ENCODE measurements at regions not wholly inside any gene's neighbourhood (a gene's known extent, or its start where the extent isn't known, plus 50 kb on each side); places are given as distances from the start of the nearest gene placed in this dataset.
"Not testable (repeated sequence)": the region's sequence is repeated elsewhere in the genome, so short reads cannot be mapped to it uniquely, and the experiment has no call there.

- no peak for DNase-seq
Observed at GRCh38 chr15:69903470-69904469, 193.9 kb downstream of the TLE3 start.

DNA sequence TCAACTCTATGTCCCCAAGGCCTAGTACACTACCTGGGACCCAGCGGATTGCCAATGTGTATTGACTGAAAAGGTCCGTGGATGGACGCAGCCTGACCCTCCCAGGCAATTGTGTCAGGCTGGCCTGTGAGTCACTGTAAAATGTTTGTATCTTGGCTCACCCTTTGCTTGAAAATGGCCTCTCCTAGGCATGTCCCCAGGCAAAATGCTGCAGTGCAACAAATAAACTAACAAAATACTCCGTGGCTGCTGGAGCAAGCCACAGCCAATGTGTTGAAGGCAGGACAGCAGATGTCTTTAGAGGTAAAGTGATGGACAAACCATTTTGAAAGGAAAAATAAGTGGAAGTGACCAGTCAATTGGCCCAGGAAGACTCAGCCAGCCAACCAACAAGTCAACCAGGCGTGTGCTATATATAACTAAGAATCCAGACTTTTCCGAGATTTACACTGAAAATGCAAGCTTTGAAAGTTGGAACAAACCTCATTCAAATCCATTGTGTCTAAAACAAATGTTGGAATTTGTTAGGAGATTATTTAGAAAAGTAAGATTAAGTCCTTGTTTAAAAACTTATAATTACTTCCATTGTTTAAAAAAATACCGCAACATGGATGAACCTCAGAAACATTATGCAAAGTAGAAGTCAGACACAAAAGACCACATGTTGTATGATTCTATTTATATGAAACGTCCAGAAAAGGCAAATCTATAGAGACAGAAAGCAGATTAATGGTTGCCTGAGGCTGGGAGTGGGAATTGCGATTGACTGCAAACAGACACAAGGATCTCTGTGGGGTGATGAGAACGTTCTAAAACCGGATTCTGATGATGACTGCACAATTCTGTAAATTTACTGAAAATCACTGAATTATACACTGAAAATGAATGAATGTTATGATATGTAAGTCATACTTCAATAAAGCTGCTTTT, 191.2 kb downstream of the TLE3 start:
- no peak for DNase-seq

DNA sequence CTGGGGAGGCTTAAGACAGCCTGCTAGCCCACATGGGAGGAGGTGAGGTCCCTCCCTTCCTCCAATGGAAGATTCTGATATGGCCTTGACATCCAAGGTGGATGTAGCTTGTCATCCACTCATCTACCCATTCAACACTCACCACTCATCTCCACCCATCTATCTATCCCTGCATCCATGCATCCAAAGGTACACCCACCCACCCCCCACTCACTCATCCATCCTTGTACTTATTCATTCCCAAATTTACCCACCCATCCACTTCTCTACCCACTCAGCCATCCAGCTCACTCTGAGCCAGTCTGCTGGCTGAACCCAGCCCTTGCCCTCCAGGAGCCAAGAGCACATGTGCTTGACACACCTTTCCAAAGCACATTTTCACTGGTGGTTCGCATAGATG, 189.7 kb downstream of the TLE3 start:
- no peak for DNase-seq

DNA sequence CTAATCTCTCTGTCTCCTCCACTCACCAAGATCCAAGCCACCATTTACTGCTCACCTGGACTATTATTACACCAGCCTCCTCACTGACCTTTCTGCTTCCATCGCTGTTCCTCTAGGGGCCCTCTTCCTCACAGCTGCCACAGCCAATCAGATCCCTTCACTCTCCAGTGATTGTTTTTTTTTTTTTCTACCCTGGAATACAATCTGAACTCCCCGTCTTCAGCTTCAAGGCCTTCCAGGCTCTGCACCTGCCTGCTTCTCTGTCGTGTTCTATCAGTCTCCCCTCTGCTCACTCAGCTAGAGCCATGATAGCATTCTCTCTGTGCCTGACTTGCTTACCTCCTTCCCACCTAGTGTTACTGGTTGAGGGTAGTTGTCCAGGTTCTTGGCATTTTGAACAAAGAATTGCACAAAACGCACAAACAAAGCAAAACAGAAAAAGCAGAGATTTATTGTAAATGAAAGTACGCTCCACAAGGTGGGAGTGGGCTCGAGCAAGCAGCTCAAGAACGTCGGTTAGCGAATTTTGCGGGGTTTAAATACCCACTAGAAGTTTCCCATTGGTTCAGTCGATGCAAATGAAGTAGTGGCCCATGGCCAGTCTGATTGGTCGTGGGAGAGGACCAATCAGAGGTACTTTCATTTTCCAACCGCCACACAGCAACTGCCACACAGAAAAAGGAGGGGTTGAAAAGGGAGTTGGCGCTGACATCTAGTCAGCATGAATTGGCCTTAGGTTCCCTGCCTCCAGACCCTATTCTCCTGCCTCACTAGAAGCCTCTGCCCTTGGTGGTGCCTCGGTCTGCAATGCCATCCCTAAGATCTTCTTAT, 188.9 kb downstream of the TLE3 start:
- DNase-seq = peak; percentile 42

DNA sequence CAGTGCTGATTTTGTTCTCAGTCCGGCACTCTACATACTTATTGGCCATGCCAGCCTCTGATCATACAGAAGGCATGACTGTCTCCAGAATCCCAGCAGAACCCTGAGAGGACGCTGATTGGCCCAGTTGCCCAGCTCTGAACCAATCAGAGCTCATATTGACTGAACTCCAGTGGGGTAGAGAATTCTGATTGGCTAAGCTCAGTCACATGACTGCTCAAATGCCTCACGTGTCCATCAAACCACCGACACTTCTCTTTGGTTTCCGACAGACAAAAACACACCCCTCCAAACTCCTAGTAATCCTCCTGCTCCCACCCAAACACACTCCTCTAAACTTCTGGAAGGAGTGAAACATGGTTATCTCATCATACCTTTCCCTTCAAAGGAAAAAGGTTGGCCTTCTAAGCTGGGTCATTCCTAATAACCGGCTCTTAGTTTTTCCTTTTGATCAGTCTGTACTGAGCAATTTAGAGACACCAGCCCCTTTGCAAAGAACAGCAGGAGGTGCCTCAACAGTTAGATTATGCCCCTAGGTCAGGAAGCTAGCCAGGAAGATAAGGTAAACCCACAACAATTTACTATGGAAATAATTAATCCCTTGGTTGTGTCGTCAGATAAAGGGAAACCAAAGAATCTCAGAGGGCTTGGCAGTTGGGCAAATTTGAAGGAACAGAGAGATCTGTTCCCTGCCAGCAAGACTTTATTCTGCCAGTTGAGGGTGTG, 187.8 kb downstream of the TLE3 start:
- DNase-seq = no peak

DNA sequence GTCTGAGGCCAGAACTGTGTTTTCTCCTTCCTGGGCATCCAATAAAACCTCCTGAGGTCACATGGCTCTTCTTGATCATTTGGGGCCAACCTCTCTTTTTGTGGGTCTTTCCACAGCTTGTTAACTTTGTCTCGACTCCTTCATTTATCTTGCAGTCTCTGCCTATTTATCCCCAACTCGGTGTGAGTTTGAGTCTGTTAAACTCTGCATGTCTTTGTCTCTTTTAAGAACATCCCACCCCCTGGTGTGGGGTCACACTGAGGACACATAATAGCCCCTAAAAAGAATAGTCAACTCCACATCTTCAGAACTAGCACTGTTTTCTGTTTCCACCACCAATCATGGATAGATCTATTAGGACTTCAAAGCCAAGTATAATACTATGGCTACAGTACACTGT, 187.2 kb downstream of the TLE3 start:
- DNase-seq = no peak

DNA sequence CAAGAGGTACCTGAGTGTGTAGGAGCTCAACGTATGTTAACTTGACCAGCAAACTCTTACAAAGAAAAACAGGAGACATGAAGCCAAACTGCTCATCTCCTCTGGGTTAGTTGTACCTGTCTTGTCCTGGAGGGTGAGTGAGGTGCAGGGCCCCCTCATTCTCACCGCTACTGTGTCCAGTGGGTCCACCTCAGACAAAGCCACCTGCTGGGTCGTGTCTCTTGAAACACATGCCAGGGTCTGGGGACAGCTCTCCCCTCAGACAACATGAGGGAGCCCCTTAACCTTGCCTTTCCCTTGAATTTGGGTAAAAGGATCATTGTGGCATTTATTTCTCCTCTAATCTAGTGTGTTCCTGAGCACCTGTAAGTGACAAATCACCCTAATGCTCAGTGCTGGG, 185.6 kb downstream of the TLE3 start:
- DNase-seq = no peak

DNA sequence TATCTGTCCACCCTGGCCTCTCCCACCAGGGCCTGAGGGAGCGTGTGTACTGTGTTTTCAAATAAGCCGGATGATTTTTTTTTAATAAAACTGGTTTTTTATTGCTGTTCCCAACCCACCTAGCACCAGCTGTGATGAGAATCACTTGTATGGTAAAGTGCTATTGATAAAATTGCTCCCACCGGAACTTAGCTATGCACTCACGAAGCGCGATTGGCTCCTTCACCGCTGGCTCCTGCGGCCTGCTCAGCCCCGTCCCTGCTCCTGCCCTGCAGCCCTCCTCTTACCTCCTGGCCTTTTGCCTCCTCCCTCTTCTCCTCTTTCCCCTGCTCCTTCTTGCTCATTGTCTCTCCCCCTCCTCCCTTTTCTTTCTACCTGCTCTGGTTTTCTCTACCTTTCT, 183.7 kb downstream of the TLE3 start:
- DNase-seq = no peak

- DNase-seq = no peak
Observed at GRCh38 chr15:69914960-69915359, 182.8 kb downstream of the TLE3 start.

DNA sequence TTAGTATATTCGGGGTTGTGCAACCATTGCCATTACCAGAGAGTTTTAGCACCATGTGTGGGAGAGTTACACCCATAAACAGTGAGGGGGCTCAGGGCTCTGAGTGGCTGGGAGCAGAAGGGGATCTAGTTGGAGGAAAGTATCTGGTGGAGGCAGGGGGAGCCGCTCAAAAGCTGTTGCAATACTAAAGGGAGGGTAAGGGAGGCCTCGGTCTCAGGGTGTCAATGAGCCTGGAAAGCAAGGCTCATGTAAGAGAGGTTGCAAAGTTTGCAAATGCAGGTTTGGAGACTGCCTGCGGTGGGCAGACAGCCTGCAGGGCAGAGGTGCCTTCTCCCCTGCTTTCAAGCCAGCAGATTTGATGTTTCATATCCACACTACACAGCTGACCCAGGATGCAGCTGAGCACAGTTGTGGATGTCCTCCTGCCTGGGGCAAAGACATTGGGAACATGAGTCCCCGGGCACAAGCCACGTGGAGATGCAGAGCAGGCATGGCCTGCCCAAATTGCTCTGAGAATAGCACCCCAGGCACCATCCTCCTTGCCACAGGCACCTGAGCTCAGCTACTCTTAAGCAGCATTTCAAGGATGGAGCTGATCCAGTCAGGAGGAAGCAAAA, 181.4 kb downstream of the TLE3 start:
- DNase-seq = no peak

DNA sequence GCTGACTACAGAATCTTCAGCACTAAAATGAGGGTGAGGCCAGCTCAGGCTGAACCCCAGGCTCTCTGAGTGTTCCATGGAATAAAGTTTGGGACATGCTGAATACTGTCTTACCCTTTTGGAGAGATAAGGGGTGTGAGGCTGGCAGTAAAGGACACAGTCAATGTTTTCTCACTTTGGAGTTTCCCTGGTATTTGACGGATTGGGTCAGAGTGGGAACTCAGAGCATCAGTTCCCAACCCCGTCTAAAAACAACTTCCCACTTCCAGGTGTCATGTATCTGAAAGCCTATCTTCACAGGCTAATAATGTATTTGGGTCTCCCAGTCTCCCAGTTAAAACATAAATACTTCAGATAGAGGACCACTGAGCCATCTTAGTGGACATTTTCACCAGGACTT, 180.7 kb downstream of the TLE3 start:
- no peak for DNase-seq

- DNase-seq = no peak
Observed at GRCh38 chr15:69919816-69920215, 177.9 kb downstream of the TLE3 start.

DNA sequence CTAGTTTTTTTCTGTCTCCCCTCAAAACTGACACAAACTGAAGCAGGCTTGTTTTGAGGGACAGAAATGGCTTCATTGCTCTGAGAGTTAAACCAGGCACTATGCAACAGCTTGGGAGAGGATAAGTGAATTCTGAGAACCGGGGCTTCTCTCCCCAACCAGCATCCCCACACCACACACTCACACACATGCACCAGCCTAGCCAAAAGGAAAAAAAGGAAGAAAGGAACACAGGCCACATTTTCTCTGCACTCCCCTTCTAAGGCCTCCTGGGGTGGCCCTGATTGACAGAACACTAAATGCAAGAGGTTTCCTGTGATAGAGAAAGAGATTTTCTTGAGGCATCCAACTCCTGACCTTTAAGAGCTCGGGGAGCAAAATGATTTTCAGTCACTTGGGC, 177.5 kb downstream of the TLE3 start:
- no peak for DNase-seq

DNA sequence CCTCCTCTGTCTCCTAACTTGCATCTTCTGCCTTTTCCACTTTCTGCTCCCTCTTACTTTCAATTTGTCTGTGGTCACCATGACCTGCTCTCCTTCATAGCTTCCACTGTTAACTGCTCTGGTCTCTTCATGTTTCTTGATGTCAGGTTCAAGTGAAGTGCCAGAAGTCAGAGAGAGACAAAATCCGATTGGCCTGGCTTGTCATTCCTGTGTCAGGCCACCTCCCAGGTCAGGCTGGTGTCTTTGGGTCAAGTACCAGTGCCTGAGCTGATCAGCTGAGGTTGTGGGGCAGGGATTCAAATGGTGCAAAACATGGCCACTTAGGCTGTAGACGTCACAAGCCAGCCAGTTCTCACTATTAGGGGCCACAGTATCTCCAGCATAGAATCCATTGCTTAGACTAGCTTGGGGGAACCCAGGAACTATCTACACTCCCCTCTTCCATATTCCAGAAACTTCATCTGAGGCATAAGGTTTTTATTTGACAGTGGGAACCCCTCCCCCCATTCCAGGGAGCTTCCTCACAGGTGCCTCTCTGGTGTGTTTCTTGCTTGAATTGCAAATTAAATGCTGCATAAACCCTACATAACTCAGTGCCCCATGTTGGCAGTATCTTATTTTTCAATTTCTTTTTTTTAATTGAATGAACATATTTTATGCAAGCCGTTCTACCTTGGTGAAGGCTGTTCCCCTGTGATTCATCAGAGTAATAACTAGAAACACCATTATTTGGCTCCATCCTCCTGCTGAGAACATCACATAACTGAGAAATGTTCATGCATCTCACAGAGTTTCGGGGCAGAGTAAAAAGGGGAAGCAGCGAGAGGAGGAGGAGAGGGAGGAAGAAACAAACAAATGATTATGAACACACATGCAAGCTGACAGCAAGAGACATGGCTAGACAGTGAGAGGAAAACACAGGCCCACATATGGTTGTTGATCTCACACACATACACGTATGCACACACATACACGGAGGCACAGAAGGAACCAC, 175.8 kb downstream of the TLE3 start:
- no peak for DNase-seq

DNA sequence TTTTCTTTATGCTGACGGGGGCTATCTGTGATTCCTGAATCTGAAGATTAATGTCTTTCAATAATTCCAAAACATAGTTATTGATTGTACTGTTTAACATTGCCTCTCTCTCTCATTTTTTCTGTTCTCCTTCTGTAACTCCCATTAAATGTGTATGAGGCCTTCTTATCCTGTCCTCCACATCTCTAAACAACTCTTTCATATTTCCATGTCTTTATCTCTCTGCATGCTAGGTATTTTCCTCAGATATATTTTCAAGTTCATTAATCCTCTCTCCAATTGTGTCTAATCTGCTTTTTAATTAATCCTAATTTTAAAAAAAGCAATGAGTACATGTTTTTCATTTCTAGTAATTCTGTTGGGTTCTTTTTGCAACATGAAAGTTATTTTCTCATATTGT, 173.2 kb downstream of the TLE3 start:
- no peak for DNase-seq

GRCh38 chr15:69926006-69926405, 171.7 kb downstream of the TLE3 start:
- DNase-seq = no peak

- DNase-seq = no peak
Observed at GRCh38 chr15:69926721-69927120, 171.0 kb downstream of the TLE3 start.

GRCh38 chr15:69928890-69929289, 168.8 kb downstream of the TLE3 start:
- DNase-seq = not testable (repeated sequence)

DNA sequence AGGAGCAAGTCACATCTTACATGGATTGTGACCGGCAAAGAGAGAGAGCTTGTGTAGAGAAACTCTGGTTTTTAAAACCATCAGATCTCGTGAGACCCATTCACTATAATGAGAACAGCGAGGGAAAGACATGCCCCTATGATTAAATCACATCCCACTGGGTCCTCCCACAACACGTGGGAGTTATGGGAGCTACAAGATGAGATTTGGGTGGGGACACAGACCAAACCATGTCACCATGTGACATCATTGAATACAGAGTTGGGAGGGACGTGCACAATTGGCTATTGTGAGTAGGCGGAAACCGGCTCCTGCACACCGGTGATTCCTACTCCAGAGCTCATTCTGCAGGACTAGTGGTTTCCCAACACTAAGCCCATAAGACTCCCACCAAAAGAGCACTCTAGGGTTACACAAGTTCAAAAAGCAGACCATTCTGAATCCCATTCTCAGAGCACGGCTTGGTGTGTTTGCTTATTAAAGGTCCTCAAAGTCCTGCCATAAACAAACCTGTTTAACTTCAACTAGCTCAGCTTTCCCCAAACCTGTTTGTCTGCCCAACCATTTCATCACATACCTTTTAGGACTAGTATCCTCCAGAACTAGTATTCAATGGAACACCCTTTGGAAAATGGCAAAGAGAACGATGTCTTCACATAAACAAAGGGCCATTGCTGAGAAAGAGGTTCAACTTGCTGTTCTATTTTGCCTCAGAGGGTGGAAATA, 167.6 kb downstream of the TLE3 start:
- DNase-seq = no peak

DNA sequence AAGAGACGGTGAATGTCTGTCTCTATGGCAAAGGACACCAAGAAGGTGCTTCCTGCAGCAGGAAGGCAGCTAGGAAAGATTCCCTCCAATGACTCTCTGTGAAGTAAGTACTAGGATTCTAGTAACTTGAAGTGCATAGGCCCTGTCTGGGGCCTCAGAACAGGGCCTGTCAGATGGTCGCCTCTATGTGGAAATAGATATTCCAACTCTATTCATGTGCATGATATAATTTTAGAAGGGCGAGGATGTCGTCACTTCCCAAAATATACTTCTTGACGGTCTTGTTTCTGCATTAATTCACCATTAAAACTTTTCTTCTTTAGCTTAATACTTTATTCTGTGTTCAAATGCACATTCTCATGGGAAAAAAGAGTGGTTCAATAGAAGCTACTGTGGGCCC, 167.0 kb downstream of the TLE3 start:
- no peak for DNase-seq

Data from SHP77 treated with DMSO at 0.1 percent for 48 hours (cell line).